Body of pancreas (tissue), 4 donors: ENCODE measurements at regions not wholly inside any gene's neighbourhood (a gene's known extent, or its start where the extent isn't known, plus 50 kb on each side); places are given as distances from the start of the nearest gene placed in this dataset.

Experiments used
- ATAC-seq: fragments of 150-250 bp; one replicate; pipeline ENCODE4 v1.9.1; 2016
- DNase-seq, 4 donors: peaks; one replicate each; pipeline ENCODE4 v3.0.0-alpha.2; 2019
- H3K27ac ChIP-seq, 4 donors: fragments of 200-600 bp; sonication (generic); 1 replicate in 3 of 4; 2 replicates in 1 of 4; pipeline versions ENCODE4 v1.5.1 to v1.6.1; 2016 to 2019; ENCODE audit warnings: mild to moderate bottlenecking in 1 of 4, mixed read lengths in 1 of 4, moderate library complexity in 1 of 4
- H3K27me3 ChIP-seq, 2 donors: fragments of 200-600 bp; sonication (generic); one replicate each; pipeline ENCODE4 v1.6.0; 2016; ENCODE audit warnings: mild to moderate bottlenecking in 1 of 2
- H3K36me3 ChIP-seq, 2 donors: fragments of 200-600 bp; sonication (generic); replicated peaks in 1 of 2; 2 replicates each; pipeline ENCODE4 v1.5.1; 2016; ENCODE audit warnings: low read depth in 2 of 2; ENCODE audit not compliant: insufficient read depth in 1 of 2
- H3K4me1 ChIP-seq: fragments of 200-600 bp; sonication (generic); one replicate; pipeline ENCODE4 v1.6.0; 2016
- H3K4me3 ChIP-seq, 2 donors: fragments of 200-600 bp; sonication (generic); 1 replicate in 1 of 2; 2 replicates in 1 of 2; pipeline ENCODE4 v1.5.1; 2016 to 2019
- H3K9me3 ChIP-seq, 3 donors: fragments of 200-600 bp; sonication (generic); 1 replicate in 2 of 3; 2 replicates in 1 of 3; pipeline ENCODE4 v1.5.1; 2016
- CTCF ChIP-seq, 7 experiments: fragments of 450-650 bp in 4 of 7; fragments of 200-600 bp in 3 of 7; sonication (generic) in 3 of 7; IDR thresholded peaks; one replicate each; pipeline ENCODE4 v1.5.1; 2016 to 2019; ENCODE audit warnings: antibody characterized with exemption in 7 of 7
- POLR2A ChIP-seq, 3 donors: fragments of 450-650 bp; IDR thresholded peaks; one replicate each; pipeline ENCODE4 v1.6.1; 2016; ENCODE audit warnings: antibody characterized with exemption in 3 of 3, mild to moderate bottlenecking in 2 of 3
- WGBS, 2 donors: methylation state at CpG; one replicate each; pipeline ENCODE4 v1.1.5; 2017; 5-methylcytosine and 5-hydroxymethylcytosine counted together
- intact Hi-C: fragments of 100-400 bp; cut with DNase I; formaldehyde crosslinking; loops from one replicate; pipeline ENCODE4 v1.15.1; 2023

- TF ChIP-seq CTCF (IDR thresholded peaks at IDR 0.05) = no peak
- TF ChIP-seq POLR2A (IDR thresholded peaks at IDR 0.05) = no peak
- WGBS, 2 donors = 94 to 95% methylated on average over 6 of the region's 6 CpGs
- ATAC-seq (no peak), DNase-seq (no peak)
- Histone ChIP-seq H3K4me3 (no peak overlapping the region), H3K9me3 (no peaks in the 10 kb centered on the region), H3K27me3 (no peaks in the 10 kb centered on the region), H3K27ac (no peak overlapping the region), H3K36me3 (no peaks in the 10 kb centered on the region), H3K4me1 (peaks cover 22% of the 10 kb centered on the region)
- intact Hi-C loops = no loop called here
Measured at GRCh38 chr5:107154593-107154992, 516.1 kb downstream of the EFNA5 start.

- intact Hi-C loops = no loop called here
Measured at GRCh38 chr5:107153283-107153682, 517.5 kb downstream of the EFNA5 start.

GRCh38 chr5:107149243-107150005 lies 521.3 kb downstream of the EFNA5 start:
- H3K27me3 ChIP-seq = no peaks in the 10 kb centered on the region
- DNase-seq = no peak
- intact Hi-C loops = no loop called here
- TF ChIP-seq CTCF (IDR thresholded peaks at IDR 0.05) = no peak
- TF ChIP-seq POLR2A (IDR thresholded peaks at IDR 0.05) = no peak
- ATAC-seq = no peak
- peaks cover 28% of the 10 kb centered on the region for H3K4me1 ChIP-seq
- H3K27ac ChIP-seq = no peak overlapping the region
- H3K36me3 ChIP-seq = no peaks in the 10 kb centered on the region
- 46 to 70% methylated on average over 3 of the region's 3 CpGs for WGBS, 2 donors
- no peaks in the 10 kb centered on the region for H3K9me3 ChIP-seq
- no peak overlapping the region for H3K4me3 ChIP-seq

More at GRCh38 chr5:107153283-107153682, 517.5 kb downstream of the EFNA5 start:
- H3K36me3 ChIP-seq = no peaks in the 10 kb centered on the region
- peak; percentile 66 for ATAC-seq
- peak in 2 of 4 donors; percentile 6 to 23 for DNase-seq
- no peaks in the 10 kb centered on the region for H3K9me3 ChIP-seq
- WGBS, 2 donors = 7 to 13% methylated on average over 2 of the region's 2 CpGs
- no peaks in the 10 kb centered on the region for H3K27me3 ChIP-seq
- peak overlapping the region in 2 of 4 donors; percentile 35 to 36 for H3K27ac ChIP-seq
- no peak overlapping the region for H3K4me3 ChIP-seq
- TF ChIP-seq POLR2A (IDR thresholded peaks at IDR 0.05) (no peak), CTCF (IDR thresholded peaks at IDR 0.05) (no peak)
- peaks cover 22% of the 10 kb centered on the region for H3K4me1 ChIP-seq

GRCh38 chr5:107147589-107147988 lies 523.1 kb downstream of the EFNA5 start:
- no peak for DNase-seq
- ATAC-seq = no peak
- Histone ChIP-seq H3K27ac (no peak overlapping the region), H3K27me3 (no peaks in the 10 kb centered on the region), H3K36me3 (no peaks in the 10 kb centered on the region), H3K9me3 (no peaks in the 10 kb centered on the region), H3K4me1 (peaks cover 13% of the 10 kb centered on the region), H3K4me3 (no peak overlapping the region)
- intact Hi-C loops = no loop called here
- TF ChIP-seq POLR2A (IDR thresholded peaks at IDR 0.05) = no peak
- no peak for TF ChIP-seq CTCF (IDR thresholded peaks at IDR 0.05)
- WGBS, 2 donors = 39 to 49% methylated on average over 1 of the region's 1 CpG

- H3K4me3 ChIP-seq = no peak overlapping the region
- H3K36me3 ChIP-seq = no peaks in the 10 kb centered on the region
- no peaks in the 10 kb centered on the region for H3K9me3 ChIP-seq
- intact Hi-C loops = no loop called here
- no peak overlapping the region for H3K27ac ChIP-seq
- no peaks in the 10 kb centered on the region for H3K27me3 ChIP-seq
- DNase-seq (no peak), ATAC-seq (no peak)
- WGBS, 2 donors = 62 to 64% methylated on average over 4 of the region's 4 CpGs
- peaks cover 7% of the 10 kb centered on the region for H3K4me1 ChIP-seq
- TF ChIP-seq CTCF (IDR thresholded peaks at IDR 0.05) (no peak), POLR2A (IDR thresholded peaks at IDR 0.05) (no peak)
Measured at GRCh38 chr5:107146901-107147300, 523.8 kb downstream of the EFNA5 start.
